NB4 (cell line): ENCODE measurements at regions not wholly inside any gene's neighbourhood (a gene's known extent, or its start where the extent isn't known, plus 50 kb on each side); places are given as distances from the start of the nearest gene placed in this dataset.

ENCODE experiments used
- DNase-seq: peaks from one replicate; pipeline ENCODE4 v3.0.0; 2010; ENCODE audit warnings: low read depth
- H3K4me3 ChIP-seq: one replicate; pipeline ENCODE4 v1.5.1; 2011; ENCODE audit warnings: mild to moderate bottlenecking, low read depth, low read length, moderate library complexity
- MYC ChIP-seq: IDR thresholded peaks from 2 replicates; pipeline ENCODE4 v1.6.1; 2011; ENCODE audit warnings: low read depth, low read length
- POLR2A ChIP-seq: IDR thresholded peaks from 2 replicates; pipeline ENCODE4 v1.6.1; 2011; ENCODE audit warnings: mild to moderate bottlenecking; ENCODE audit not compliant: insufficient read length; ENCODE audit errors: extremely low read depth
- TF ChIP-seq, protein P1 (sequence below): IDR thresholded peaks from one replicate; pipeline ENCODE4 v1.5.1; 2012; ENCODE audit warnings: low read depth, low read length
- TF ChIP-seq, protein P2 (sequence below): IDR thresholded peaks from 2 replicates; pipeline ENCODE4 v1.6.1; 2011; ENCODE audit warnings: low read depth, low read length

DNA sequence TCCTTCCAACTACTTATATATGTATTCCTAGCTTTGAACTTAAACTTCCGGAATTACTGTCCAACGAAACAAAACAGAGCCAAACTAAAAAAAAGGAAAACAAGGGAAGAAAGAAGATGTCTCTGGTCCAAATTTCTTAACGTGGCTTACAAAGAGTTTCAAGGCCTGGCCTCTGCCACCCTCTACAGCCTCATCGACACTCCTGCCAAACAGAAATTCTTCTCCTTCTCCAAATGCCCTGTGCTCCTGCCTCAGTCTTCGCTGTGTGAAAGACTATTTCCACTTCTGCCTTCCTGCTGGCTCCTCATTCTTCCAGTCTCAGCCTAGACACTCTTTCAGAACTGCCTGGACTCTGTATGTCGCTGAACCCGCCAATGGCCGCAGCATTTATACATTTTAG is 249.2 kb downstream of the TXNL1 start:
- no peak overlapping the region for H3K4me3 ChIP-seq
- TF ChIP-seq POLR2A: no peak
- TF ChIP-seq MYC: no peak
- TF ChIP-seq, protein P1, sequence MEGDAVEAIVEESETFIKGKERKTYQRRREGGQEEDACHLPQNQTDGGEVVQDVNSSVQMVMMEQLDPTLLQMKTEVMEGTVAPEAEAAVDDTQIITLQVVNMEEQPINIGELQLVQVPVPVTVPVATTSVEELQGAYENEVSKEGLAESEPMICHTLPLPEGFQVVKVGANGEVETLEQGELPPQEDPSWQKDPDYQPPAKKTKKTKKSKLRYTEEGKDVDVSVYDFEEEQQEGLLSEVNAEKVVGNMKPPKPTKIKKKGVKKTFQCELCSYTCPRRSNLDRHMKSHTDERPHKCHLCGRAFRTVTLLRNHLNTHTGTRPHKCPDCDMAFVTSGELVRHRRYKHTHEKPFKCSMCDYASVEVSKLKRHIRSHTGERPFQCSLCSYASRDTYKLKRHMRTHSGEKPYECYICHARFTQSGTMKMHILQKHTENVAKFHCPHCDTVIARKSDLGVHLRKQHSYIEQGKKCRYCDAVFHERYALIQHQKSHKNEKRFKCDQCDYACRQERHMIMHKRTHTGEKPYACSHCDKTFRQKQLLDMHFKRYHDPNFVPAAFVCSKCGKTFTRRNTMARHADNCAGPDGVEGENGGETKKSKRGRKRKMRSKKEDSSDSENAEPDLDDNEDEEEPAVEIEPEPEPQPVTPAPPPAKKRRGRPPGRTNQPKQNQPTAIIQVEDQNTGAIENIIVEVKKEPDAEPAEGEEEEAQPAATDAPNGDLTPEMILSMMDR: no peak
- TF ChIP-seq, protein P2, sequence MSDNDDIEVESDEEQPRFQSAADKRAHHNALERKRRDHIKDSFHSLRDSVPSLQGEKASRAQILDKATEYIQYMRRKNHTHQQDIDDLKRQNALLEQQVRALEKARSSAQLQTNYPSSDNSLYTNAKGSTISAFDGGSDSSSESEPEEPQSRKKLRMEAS: no peak
- no peak for DNase-seq

DNA sequence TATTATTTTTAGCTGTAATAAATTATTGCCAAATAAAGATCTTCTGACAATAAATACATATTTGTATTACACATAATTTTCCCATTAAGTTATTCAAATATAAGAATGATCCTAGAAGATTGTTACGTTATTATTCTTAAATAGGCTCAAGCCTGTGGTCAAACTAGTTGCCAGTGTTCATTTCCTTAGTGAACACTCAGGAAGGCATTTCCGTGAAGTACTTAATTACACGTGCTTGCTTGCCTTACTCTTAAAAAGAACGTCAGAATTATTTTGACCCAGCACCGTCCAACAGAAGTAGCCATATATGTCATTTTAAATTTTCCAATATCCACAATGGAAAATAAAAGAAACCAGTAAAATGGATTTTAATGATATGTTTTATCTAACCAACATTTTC is 249.8 kb downstream of the TXNL1 start:
- TF ChIP-seq, protein P2: no peak
- TF ChIP-seq POLR2A: no peak
- TF ChIP-seq, protein P1: no peak
- no peak for TF ChIP-seq MYC
- H3K4me3 ChIP-seq: no peak overlapping the region
- no peak for DNase-seq

DNA sequence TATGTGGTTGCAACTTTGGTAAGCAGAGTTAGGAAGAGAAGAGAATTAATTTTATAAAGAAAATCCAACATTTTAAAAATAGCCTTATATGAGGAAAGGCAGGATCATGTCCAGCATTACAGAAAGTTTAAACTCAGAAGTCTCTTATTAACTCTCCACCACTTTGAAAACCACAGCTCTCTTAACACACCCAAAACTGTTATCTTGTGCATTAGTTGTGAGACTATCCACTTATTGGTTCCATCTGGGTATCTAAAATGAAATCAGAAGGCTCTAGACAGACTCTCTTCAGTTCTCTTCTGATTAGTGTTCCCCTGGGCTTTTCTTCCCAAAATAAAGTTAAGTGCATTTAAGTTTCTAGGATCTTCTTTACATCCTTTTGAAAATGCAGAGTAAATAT is 251.5 kb downstream of the TXNL1 start:
- DNase-seq: no peak
- TF ChIP-seq POLR2A (no peak), MYC (no peak)
- TF ChIP-seq, protein P1: no peak
- TF ChIP-seq, protein P2: no peak
- H3K4me3 ChIP-seq: no peak overlapping the region

DNA sequence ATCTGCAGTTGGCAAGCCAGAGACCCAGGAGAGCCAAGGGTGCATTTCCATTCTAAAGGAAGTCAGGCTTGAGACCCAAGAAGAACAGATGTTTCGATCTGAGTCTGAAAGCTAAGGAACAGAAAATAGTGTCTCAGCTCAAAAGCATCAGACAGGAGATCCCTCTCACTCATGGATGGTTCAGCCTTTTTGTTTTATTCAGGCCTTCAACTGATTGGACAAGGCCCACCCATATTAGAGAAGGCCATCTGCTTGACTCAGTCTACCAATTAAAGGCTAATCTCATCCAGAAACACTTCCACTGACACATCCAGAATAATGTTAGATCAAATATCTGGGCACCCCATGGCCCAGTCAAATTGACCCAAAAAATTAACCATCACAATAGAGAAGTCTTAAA is 255.0 kb downstream of the TXNL1 start:
- no peak overlapping the region for H3K4me3 ChIP-seq
- no peak for DNase-seq
- TF ChIP-seq POLR2A (no peak), MYC (no peak)
- TF ChIP-seq, protein P1: no peak

DNA sequence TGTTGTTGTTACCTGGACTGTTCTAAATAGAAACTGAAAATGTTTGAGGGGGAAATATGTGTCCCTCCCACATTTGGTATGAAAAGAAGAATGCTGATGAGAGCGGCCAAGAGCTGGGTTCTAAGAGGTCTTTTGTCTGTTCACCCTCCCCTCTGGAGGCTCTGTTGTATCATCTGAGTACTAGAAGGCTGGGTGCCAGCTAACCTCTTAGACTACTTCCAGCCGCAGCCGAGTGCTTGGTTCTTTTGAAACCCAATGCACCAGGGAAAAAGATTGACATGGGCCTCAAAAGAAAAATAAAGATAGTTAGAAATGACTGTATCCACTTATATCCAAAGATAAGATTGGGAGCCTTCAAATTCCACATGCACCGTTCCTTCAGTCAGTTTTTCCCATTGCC is 255.9 kb downstream of the TXNL1 start:
- no peak for TF ChIP-seq POLR2A
- TF ChIP-seq, protein P2: no peak
- TF ChIP-seq, protein P1: no peak
- TF ChIP-seq MYC: no peak
- DNase-seq: no peak
- no peak overlapping the region for H3K4me3 ChIP-seq

DNA sequence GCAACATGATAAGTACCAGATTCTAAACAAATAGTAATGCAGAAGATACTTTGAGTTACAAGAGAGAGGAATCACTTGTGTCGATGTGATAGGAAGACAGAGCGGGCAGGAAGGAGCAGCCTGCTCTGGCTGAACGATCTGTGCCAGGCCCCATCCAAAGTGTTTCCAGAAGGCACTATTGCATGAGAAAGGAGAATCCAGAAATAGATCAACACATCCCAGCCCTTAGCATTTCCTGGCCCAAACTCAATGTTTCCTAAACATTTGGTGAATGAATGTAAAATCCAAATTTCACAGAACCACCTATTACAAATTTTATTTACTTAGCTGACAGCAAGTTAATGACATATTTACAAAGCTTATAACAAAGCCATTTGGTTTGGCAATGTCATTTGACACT is 257.2 kb downstream of the TXNL1 start:
- H3K4me3 ChIP-seq: no peak overlapping the region
- TF ChIP-seq, protein P2: no peak
- no peak for DNase-seq
